Parathyroid adenoma (tissue), 2 donors: ENCODE measurements at regions not wholly inside any gene's neighbourhood (a gene's known extent, or its start where the extent isn't known, plus 50 kb on each side); places are given as distances from the start of the nearest gene placed in this dataset.

Experiments used
- H2AFZ ChIP-seq: fragments of 300-600 bp; sonication (generic); one replicate; pipeline ENCODE4 v1.7.0; 2017; ENCODE audit warnings: antibody characterized with exemption, mild to moderate bottlenecking
- H3K27ac ChIP-seq: fragments of 300-600 bp; sonication (generic); one replicate; pipeline ENCODE4 v1.7.0; 2017
- H3K27me3 ChIP-seq: fragments of 300-600 bp; sonication (generic); one replicate; pipeline ENCODE4 v1.7.0; 2017; ENCODE audit warnings: low read length; ENCODE audit not compliant: control insufficient read depth, insufficient read depth
- H3K36me3 ChIP-seq: fragments of 300-600 bp; sonication (generic); one replicate; pipeline ENCODE4 v1.7.0; 2017; ENCODE audit warnings: low read length; ENCODE audit not compliant: control insufficient read depth, insufficient read depth
- H3K4me1 ChIP-seq: fragments of 300-600 bp; sonication (generic); one replicate; pipeline ENCODE4 v1.7.0; 2017; ENCODE audit warnings: control low read depth
- H3K4me2 ChIP-seq: fragments of 300-600 bp; sonication (generic); one replicate; pipeline ENCODE4 v1.7.0; 2017; ENCODE audit warnings: low read length
- H3K4me3 ChIP-seq: fragments of 300-600 bp; sonication (generic); one replicate; pipeline ENCODE4 v1.7.0; 2017; ENCODE audit warnings: low read depth, low read length
- H3K79me2 ChIP-seq: fragments of 300-600 bp; sonication (generic); one replicate; pipeline ENCODE4 v1.7.0; 2017; ENCODE audit warnings: control low read depth
- H3K9ac ChIP-seq: fragments of 300-600 bp; sonication (generic); one replicate; pipeline ENCODE4 v1.7.0; 2017; ENCODE audit warnings: mild to moderate bottlenecking
- H3K9me3 ChIP-seq: fragments of 300-600 bp; sonication (generic); one replicate; pipeline ENCODE4 v1.7.0; 2017; ENCODE audit warnings: low read length; ENCODE audit not compliant: control insufficient read depth
- CTCF ChIP-seq: fragments of 300-600 bp; sonication (generic); IDR thresholded peaks from one replicate; pipeline ENCODE4 v1.7.0; 2017; ENCODE audit warnings: antibody characterized with exemption, mild to moderate bottlenecking
- donor health status: primary hyperparathyroidism.

DNA sequence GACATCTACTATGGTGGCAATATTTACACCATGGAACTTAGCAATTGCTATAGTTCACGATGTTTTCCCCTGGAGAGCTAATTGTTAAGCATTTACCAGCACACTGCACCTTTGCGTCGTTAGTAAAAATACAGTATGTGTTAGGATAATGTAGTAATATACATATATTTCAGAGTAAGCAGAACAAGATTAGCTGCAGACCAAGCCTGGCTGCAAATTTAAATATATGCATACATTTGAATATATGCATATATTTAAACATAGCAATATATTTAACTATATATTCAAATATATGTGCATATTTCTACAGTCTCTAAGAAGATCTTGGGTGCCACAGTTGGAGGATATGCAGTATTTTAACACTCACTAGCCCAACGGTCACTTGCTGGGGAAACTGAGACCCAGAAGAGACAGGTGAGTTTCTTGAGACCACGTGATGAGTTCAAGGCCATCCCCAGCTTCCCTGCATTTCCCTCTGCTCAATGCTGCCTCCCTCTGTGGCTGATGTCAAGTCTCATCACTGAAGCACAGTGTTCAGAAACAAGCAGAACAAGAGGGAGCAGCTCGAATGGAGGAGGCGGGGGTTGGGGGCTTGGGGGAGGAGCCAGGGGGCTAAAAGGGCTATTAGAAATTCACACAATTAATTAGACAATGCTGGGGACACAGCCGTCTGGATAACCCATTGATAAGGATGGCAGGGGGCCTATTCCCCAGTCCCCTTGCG is 708.0 kb downstream of the MED13L start:
- Histone ChIP-seq H3K4me2 (no peak overlapping the region), H2AFZ (no peak overlapping the region), H3K4me3 (no peak overlapping the region), H3K9me3 (no peaks in the 10 kb centered on the region), H3K27me3 (no peaks in the 10 kb centered on the region), H3K4me1 (no peaks in the 10 kb centered on the region), H3K36me3 (no peaks in the 10 kb centered on the region), H3K79me2 (no peaks in the 10 kb centered on the region), H3K9ac (no peak overlapping the region), H3K27ac (no peak overlapping the region)
- no peak for TF ChIP-seq CTCF

GRCh38 chr12:115558281-115558680 is 719.2 kb downstream of the MED13L start:
- Histone ChIP-seq H2AFZ (no peak overlapping the region), H3K79me2 (no peaks in the 10 kb centered on the region), H3K36me3 (no peaks in the 10 kb centered on the region), H3K4me3 (no peak overlapping the region), H3K9me3 (no peaks in the 10 kb centered on the region), H3K4me1 (no peaks in the 10 kb centered on the region), H3K4me2 (no peak overlapping the region), H3K27me3 (no peaks in the 10 kb centered on the region), H3K27ac (no peak overlapping the region), H3K9ac (no peak overlapping the region)
- no peak for TF ChIP-seq CTCF

- H3K9ac ChIP-seq, result no peak overlapping the region
- H3K27me3 ChIP-seq, result no peaks in the 10 kb centered on the region
- TF ChIP-seq CTCF, result no peak
- no peak overlapping the region for H3K4me3 ChIP-seq
- H3K4me1 ChIP-seq, result no peaks in the 10 kb centered on the region
- no peak overlapping the region for H3K4me2 ChIP-seq
- no peaks in the 10 kb centered on the region for H3K9me3 ChIP-seq
- H3K27ac ChIP-seq, result no peak overlapping the region
- H3K36me3 ChIP-seq, result no peaks in the 10 kb centered on the region
- H2AFZ ChIP-seq, result no peak overlapping the region
- no peaks in the 10 kb centered on the region for H3K79me2 ChIP-seq
Observed at GRCh38 chr12:115553622-115554021, 723.9 kb downstream of the MED13L start.

GRCh38 chr12:115543269-115543668 is 734.2 kb downstream of the MED13L start:
- Histone ChIP-seq H3K4me3 (no peak overlapping the region), H3K36me3 (no peaks in the 10 kb centered on the region), H3K9me3 (no peaks in the 10 kb centered on the region), H3K4me2 (no peak overlapping the region), H3K27ac (no peak overlapping the region), H3K27me3 (no peaks in the 10 kb centered on the region), H3K4me1 (no peaks in the 10 kb centered on the region), H2AFZ (no peak overlapping the region), H3K9ac (no peak overlapping the region), H3K79me2 (no peaks in the 10 kb centered on the region)
- TF ChIP-seq CTCF, result no peak

- no peak overlapping the region for H3K27ac ChIP-seq
- H3K36me3 ChIP-seq, result no peaks in the 10 kb centered on the region
- no peaks in the 10 kb centered on the region for H3K4me1 ChIP-seq
- no peaks in the 10 kb centered on the region for H3K9me3 ChIP-seq
- no peak overlapping the region for H3K4me3 ChIP-seq
- no peak overlapping the region for H2AFZ ChIP-seq
- no peak for TF ChIP-seq CTCF
- H3K9ac ChIP-seq, result no peak overlapping the region
- H3K27me3 ChIP-seq, result no peaks in the 10 kb centered on the region
- no peaks in the 10 kb centered on the region for H3K79me2 ChIP-seq
- no peak overlapping the region for H3K4me2 ChIP-seq
Observed at GRCh38 chr12:115542656-115543055, 734.8 kb downstream of the MED13L start.
